Activated naive CD8-positive, alpha-beta T cell treated with anti-CD3 and anti-CD28 coated beads, Interleukin-2, amount 10 ng/mL, durations not matched to agents 7 days and 5 days (primary cell): ENCODE measurements at regions not wholly inside any gene's neighbourhood (a gene's known extent, or its start where the extent isn't known, plus 50 kb on each side); places are given as distances from the start of the nearest gene placed in this dataset.

ENCODE experiments used
- ATAC-seq: fragments of 150-1000 bp; cut with Tn5 transposase; one replicate; pipeline ENCODE4 v1.10.0; 2021; ENCODE audit warnings: low read depth, moderate library complexity
- POLR2A ChIA-PET: fragments of 350-600 bp; sonication (Branson Sonifier 250); formaldehyde crosslinking; loops from one replicate; lab custom pipeline; 2021; ENCODE audit warnings: antibody characterized with exemption; lab: Charles Lee
- DNase-seq: peaks from one replicate; pipeline ENCODE4 v3.0.0; 2021
- H3K27ac Mint-ChIP-seq: one replicate; pipeline ENCODE4 v1.8.0; 2022; ENCODE audit warnings: mild to moderate bottlenecking, mixed read lengths
- H3K27me3 Mint-ChIP-seq: one replicate; pipeline ENCODE4 v1.8.0; 2022; ENCODE audit warnings: mild to moderate bottlenecking, moderate library complexity, mixed read lengths
- H3K36me3 Mint-ChIP-seq: one replicate; pipeline ENCODE4 v1.8.0; 2021; ENCODE audit warnings: mild to moderate bottlenecking, mixed read lengths
- H3K4me1 Mint-ChIP-seq: one replicate; pipeline ENCODE4 v1.8.0; 2021; ENCODE audit warnings: mixed read lengths
- H3K4me3 Mint-ChIP-seq: one replicate; pipeline ENCODE4 v1.8.0; 2022; ENCODE audit warnings: mild to moderate bottlenecking, moderate library complexity, mixed read lengths
- H3K9me3 Mint-ChIP-seq: one replicate; pipeline ENCODE4 v1.8.0; 2021; ENCODE audit warnings: mixed read lengths

- Mint-ChIP-seq H3K9me3 (no peaks in the 10 kb centered on the region), H3K27ac (no peak overlapping the region), H3K4me1 (no peaks in the 10 kb centered on the region), H3K4me3 (no peak overlapping the region), H3K36me3 (no peaks in the 10 kb centered on the region), H3K27me3 (no peaks in the 10 kb centered on the region)
- no peak for DNase-seq
- POLR2A ChIA-PET = no interaction called here
- ATAC-seq = no peak
Observed at GRCh38 chr13:84500016-84500415, 617.7 kb upstream of the SLITRK1 start.

- ATAC-seq = no peak
- POLR2A ChIA-PET = no interaction called here
- Mint-ChIP-seq H3K36me3 (no peaks in the 10 kb centered on the region), H3K27ac (no peak overlapping the region), H3K27me3 (no peaks in the 10 kb centered on the region), H3K4me3 (no peak overlapping the region), H3K9me3 (no peaks in the 10 kb centered on the region), H3K4me1 (no peaks in the 10 kb centered on the region)
- no peak for DNase-seq
Observed at GRCh38 chr13:84497613-84498012, 615.3 kb upstream of the SLITRK1 start.

- ATAC-seq (no peak), DNase-seq (no peak)
- no peaks in the 10 kb centered on the region for H3K9me3 Mint-ChIP-seq
- H3K36me3 Mint-ChIP-seq = no peaks in the 10 kb centered on the region
- no peak overlapping the region for H3K4me3 Mint-ChIP-seq
- no peak overlapping the region for H3K27ac Mint-ChIP-seq
- POLR2A ChIA-PET = no interaction called here
- no peaks in the 10 kb centered on the region for H3K27me3 Mint-ChIP-seq
- H3K4me1 Mint-ChIP-seq = no peaks in the 10 kb centered on the region
Observed at GRCh38 chr13:84491952-84492351, 609.7 kb upstream of the SLITRK1 start.

- no peak for DNase-seq
- Mint-ChIP-seq H3K36me3 (no peaks in the 10 kb centered on the region), H3K4me3 (no peak overlapping the region), H3K4me1 (no peaks in the 10 kb centered on the region), H3K27ac (no peak overlapping the region), H3K9me3 (no peaks in the 10 kb centered on the region), H3K27me3 (no peaks in the 10 kb centered on the region)
- ATAC-seq = no peak
- POLR2A ChIA-PET = no interaction called here
Observed at GRCh38 chr13:84487752-84488151, 605.5 kb upstream of the SLITRK1 start.

GRCh38 chr13:84481958-84482357 lies 599.7 kb upstream of the SLITRK1 start:
- DNase-seq (no peak), ATAC-seq (no peak)
- Mint-ChIP-seq H3K27me3 (no peaks in the 10 kb centered on the region), H3K27ac (no peak overlapping the region), H3K4me1 (no peaks in the 10 kb centered on the region), H3K4me3 (no peak overlapping the region), H3K9me3 (no peaks in the 10 kb centered on the region), H3K36me3 (no peaks in the 10 kb centered on the region)
- POLR2A ChIA-PET = no interaction called here

- Mint-ChIP-seq H3K4me1 (no peaks in the 10 kb centered on the region), H3K27me3 (no peaks in the 10 kb centered on the region), H3K4me3 (no peak overlapping the region), H3K9me3 (peaks cover 5% of the 10 kb centered on the region), H3K27ac (no peak overlapping the region), H3K36me3 (no peaks in the 10 kb centered on the region)
- ATAC-seq = no peak
- POLR2A ChIA-PET = no interaction called here
- no peak for DNase-seq
Observed at GRCh38 chr13:84479656-84480055, 597.4 kb upstream of the SLITRK1 start.

GRCh38 chr13:84470528-84470927 lies 588.3 kb upstream of the SLITRK1 start:
- Mint-ChIP-seq H3K9me3 (peaks cover 2% of the 10 kb centered on the region), H3K4me1 (no peaks in the 10 kb centered on the region), H3K27ac (no peak overlapping the region), H3K27me3 (no peaks in the 10 kb centered on the region), H3K36me3 (no peaks in the 10 kb centered on the region), H3K4me3 (no peak overlapping the region)
- DNase-seq (no peak), ATAC-seq (no peak)
- POLR2A ChIA-PET = no interaction called here

GRCh38 chr13:84466461-84466860 lies 584.2 kb upstream of the SLITRK1 start:
- Mint-ChIP-seq H3K4me1 (no peaks in the 10 kb centered on the region), H3K9me3 (peaks cover 1% of the 10 kb centered on the region), H3K27me3 (no peaks in the 10 kb centered on the region), H3K4me3 (no peak overlapping the region), H3K27ac (no peak overlapping the region), H3K36me3 (no peaks in the 10 kb centered on the region)
- ATAC-seq (no peak), DNase-seq (no peak)
- POLR2A ChIA-PET = no interaction called here

- ATAC-seq (no peak), DNase-seq (no peak)
- Mint-ChIP-seq H3K4me1 (no peaks in the 10 kb centered on the region), H3K9me3 (peaks cover 1% of the 10 kb centered on the region), H3K27me3 (no peaks in the 10 kb centered on the region), H3K36me3 (no peaks in the 10 kb centered on the region), H3K4me3 (no peak overlapping the region), H3K27ac (no peak overlapping the region)
- POLR2A ChIA-PET = no interaction called here
Observed at GRCh38 chr13:84460989-84461388, 578.7 kb upstream of the SLITRK1 start.

- H3K27ac Mint-ChIP-seq = no peak overlapping the region
- no peaks in the 10 kb centered on the region for H3K36me3 Mint-ChIP-seq
Observed at GRCh38 chr13:84455143-84455905, 573.0 kb upstream of the SLITRK1 start.

GRCh38 chr13:84447640-84447978 lies 565.3 kb upstream of the SLITRK1 start:
- no peaks in the 10 kb centered on the region for H3K4me1 Mint-ChIP-seq

More at GRCh38 chr13:84455143-84455905, 573.0 kb upstream of the SLITRK1 start:
- DNase-seq (no peak), ATAC-seq (no peak)
- H3K9me3 Mint-ChIP-seq = peaks cover 5% of the 10 kb centered on the region
- no peaks in the 10 kb centered on the region for H3K27me3 Mint-ChIP-seq
- H3K4me3 Mint-ChIP-seq = no peak overlapping the region
- POLR2A ChIA-PET = no interaction called here
- H3K4me1 Mint-ChIP-seq = no peaks in the 10 kb centered on the region

GRCh38 chr13:84446972-84447639 lies 564.8 kb upstream of the SLITRK1 start:
- Mint-ChIP-seq H3K27me3 (no peaks in the 10 kb centered on the region), H3K4me1 (no peaks in the 10 kb centered on the region), H3K9me3 (no peaks in the 10 kb centered on the region), H3K4me3 (no peak overlapping the region), H3K36me3 (no peaks in the 10 kb centered on the region), H3K27ac (no peak overlapping the region)
- DNase-seq = no peak
- no peak for ATAC-seq
- POLR2A ChIA-PET = no interaction called here

More at GRCh38 chr13:84447640-84447978, 565.3 kb upstream of the SLITRK1 start:
- Mint-ChIP-seq H3K9me3 (peaks cover 2% of the 10 kb centered on the region), H3K27me3 (no peaks in the 10 kb centered on the region), H3K27ac (no peak overlapping the region), H3K4me3 (no peak overlapping the region), H3K36me3 (no peaks in the 10 kb centered on the region)
- no peak for DNase-seq
- no peak for ATAC-seq
- POLR2A ChIA-PET = no interaction called here

- H3K36me3 Mint-ChIP-seq = no peaks in the 10 kb centered on the region
- ATAC-seq = no peak
- no peaks in the 10 kb centered on the region for H3K27me3 Mint-ChIP-seq
- H3K4me1 Mint-ChIP-seq = no peaks in the 10 kb centered on the region
- POLR2A ChIA-PET = no interaction called here
- no peak overlapping the region for H3K4me3 Mint-ChIP-seq
- no peak overlapping the region for H3K27ac Mint-ChIP-seq
- no peak for DNase-seq
- H3K9me3 Mint-ChIP-seq = no peaks in the 10 kb centered on the region
Observed at GRCh38 chr13:84445776-84446175, 563.5 kb upstream of the SLITRK1 start.

GRCh38 chr13:84443463-84443862 lies 561.2 kb upstream of the SLITRK1 start:
- Mint-ChIP-seq H3K4me1 (no peaks in the 10 kb centered on the region), H3K4me3 (no peak overlapping the region), H3K27ac (no peak overlapping the region), H3K27me3 (peaks cover 1% of the 10 kb centered on the region), H3K36me3 (no peaks in the 10 kb centered on the region), H3K9me3 (no peaks in the 10 kb centered on the region)
- POLR2A ChIA-PET = no interaction called here
- DNase-seq (no peak), ATAC-seq (no peak)
